ENCODE measurements at regions not wholly inside any gene's neighbourhood (a gene's known extent, or its start where the extent isn't known, plus 50 kb on each side); places are given as distances from the start of the nearest gene placed in this dataset.
"Not testable (repeated sequence)": the region's sequence is repeated elsewhere in the genome, so short reads cannot be mapped to it uniquely, and the experiment has no call there.

- not testable (repeated sequence) for DNase-seq (ENCODE audit: low read depth); H3K4me3 ChIP-seq (ENCODE audit: low read depth, low read length)
These were observed 160.4 kb downstream of the SEPTIN7 start for GRCh38 chr7:35961260-35961659.

- not testable (repeated sequence) for H3K4me3 ChIP-seq (ENCODE audit: low read depth, low read length); DNase-seq (ENCODE audit: low read depth)
These were observed 161.8 kb downstream of the SEPTIN7 start for GRCh38 chr7:35962607-35963006.

- DNase-seq (ENCODE audit: low read depth), result no peak
- no peak for TF ChIP-seq CTCF (IDR thresholded peaks at IDR 0.05; ENCODE audit: insufficient read depth, low read length)
- no peak overlapping the region for H3K4me3 ChIP-seq (ENCODE audit: low read depth, low read length)
These were observed 166.7 kb downstream of the SEPTIN7 start for GRCh38 chr7:35967366-35968139.

GRCh38 chr7:35968140-35968940, 167.5 kb downstream of the SEPTIN7 start:
- no peak for DNase-seq (ENCODE audit: low read depth)
- no peak overlapping the region for H3K4me3 ChIP-seq (ENCODE audit: low read depth, low read length)
- TF ChIP-seq CTCF (IDR thresholded peaks at IDR 0.05; ENCODE audit: insufficient read depth, low read length), result no peak

GRCh38 chr7:35969066-35969465, 168.2 kb downstream of the SEPTIN7 start:
- DNase-seq (ENCODE audit: low read depth), result no peak
- TF ChIP-seq CTCF (IDR thresholded peaks at IDR 0.05; ENCODE audit: insufficient read depth, low read length), result no peak
- no peak overlapping the region for H3K4me3 ChIP-seq (ENCODE audit: low read depth, low read length)

- DNase-seq (ENCODE audit: low read depth), result no peak
- no peak for TF ChIP-seq CTCF (IDR thresholded peaks at IDR 0.05; ENCODE audit: insufficient read depth, low read length)
These were observed 169.6 kb downstream of the SEPTIN7 start for GRCh38 chr7:35970458-35970857.

GRCh38 chr7:35971133-35971891, 170.5 kb downstream of the SEPTIN7 start:
- no peak for TF ChIP-seq CTCF (IDR thresholded peaks at IDR 0.05; ENCODE audit: insufficient read depth, low read length)
- DNase-seq (ENCODE audit: low read depth), result no peak
- no peak overlapping the region for H3K4me3 ChIP-seq (ENCODE audit: low read depth, low read length)

More at GRCh38 chr7:35970458-35970857, 169.6 kb downstream of the SEPTIN7 start:
- no peak overlapping the region for H3K4me3 ChIP-seq (ENCODE audit: low read depth, low read length)

All from fibroblast of the aortic adventitia (primary cell).